Suprapubic skin (tissue), 4 donors: ENCODE measurements at regions not wholly inside any gene's neighbourhood (a gene's known extent, or its start where the extent isn't known, plus 50 kb on each side); places are given as distances from the start of the nearest gene placed in this dataset.
"Not testable (repeated sequence)": the region's sequence is repeated elsewhere in the genome, so short reads cannot be mapped to it uniquely, and the experiment has no call there.

Source experiments
- DNase-seq, 2 donors: peaks; one replicate each; pipeline ENCODE4 v3.0.0-alpha.2; 2019; ENCODE audit warnings: low spot score in 2 of 2
- H3K27ac ChIP-seq: fragments of 200-600 bp; sonication (generic); one replicate; pipeline ENCODE4 v1.5.1; 2019
- H3K27me3 ChIP-seq: fragments of 200-600 bp; sonication (generic); one replicate; pipeline ENCODE4 v1.5.1; 2019
- H3K36me3 ChIP-seq: fragments of 200-600 bp; sonication (generic); one replicate; pipeline ENCODE4 v1.5.1; 2019
- H3K4me1 ChIP-seq: fragments of 200-600 bp; sonication (generic); one replicate; pipeline ENCODE4 v1.5.1; 2019
- H3K4me3 ChIP-seq: fragments of 200-600 bp; sonication (generic); one replicate; pipeline ENCODE4 v1.5.1; 2019; ENCODE audit warnings: mild to moderate bottlenecking
- H3K9me3 ChIP-seq: fragments of 200-600 bp; sonication (generic); one replicate; pipeline ENCODE4 v1.5.1; 2019
- CTCF ChIP-seq, 2 donors: fragments of 200-600 bp in 1 of 2; fragments of 450-650 bp in 1 of 2; sonication (generic) in 1 of 2; IDR thresholded peaks; one replicate each; pipeline ENCODE4 v1.5.1; 2016 to 2019; ENCODE audit warnings: antibody characterized with exemption in 2 of 2, mild to moderate bottlenecking in 1 of 2, moderate library complexity in 1 of 2
- EP300 ChIP-seq: sonication (generic); formaldehyde crosslinking; IDR thresholded peaks from one replicate; pipeline ENCODE4 v1.6.1; 2017; ENCODE audit warnings: antibody characterized with exemption
- POLR2A ChIP-seq, 2 donors: fragments of 450-650 bp; IDR thresholded peaks; one replicate each; pipeline ENCODE4 v1.6.1; 2017; ENCODE audit warnings: antibody characterized with exemption in 2 of 2, mild to moderate bottlenecking in 2 of 2, moderate library complexity in 2 of 2
- POLR2AphosphoS5 ChIP-seq, 3 donors: sonication (generic); formaldehyde crosslinking; IDR thresholded peaks; one replicate each; pipeline ENCODE4 v1.6.1; 2017; ENCODE audit warnings: antibody characterized with exemption in 3 of 3
- WGBS: methylation state at CpG from one replicate; pipeline ENCODE4 v1.1.5; 2018; 5-methylcytosine and 5-hydroxymethylcytosine counted together

GRCh38 chr5:144594919-144595318 lies 424.2 kb downstream of the KCTD16 start:
- no peak overlapping the region for H3K27ac ChIP-seq
- 90% methylated on average over 19 of the region's 25 CpGs for WGBS
- H3K36me3 ChIP-seq, result no peaks in the 10 kb centered on the region
- peaks cover 8% of the 10 kb centered on the region for H3K27me3 ChIP-seq
- H3K9me3 ChIP-seq, result no peaks in the 10 kb centered on the region
- no peak for TF ChIP-seq EP300
- TF ChIP-seq POLR2AphosphoS5 (IDR thresholded peaks at IDR 0.05), result no peak
- no peak for TF ChIP-seq CTCF (IDR thresholded peaks at IDR 0.05)
- TF ChIP-seq POLR2A (IDR thresholded peaks at IDR 0.05), result no peak
- H3K4me1 ChIP-seq, result peaks cover 5% of the 10 kb centered on the region
- no peak overlapping the region for H3K4me3 ChIP-seq
- no peak for DNase-seq

- not testable (repeated sequence) for H3K4me1 ChIP-seq, H3K27ac ChIP-seq, H3K4me3 ChIP-seq, H3K9me3 ChIP-seq, DNase-seq, H3K27me3 ChIP-seq, H3K36me3 ChIP-seq
- 62% methylated on average over 3 of the region's 4 CpGs for WGBS
These were observed 423.6 kb downstream of the KCTD16 start for GRCh38 chr5:144594234-144594633.

DNA sequence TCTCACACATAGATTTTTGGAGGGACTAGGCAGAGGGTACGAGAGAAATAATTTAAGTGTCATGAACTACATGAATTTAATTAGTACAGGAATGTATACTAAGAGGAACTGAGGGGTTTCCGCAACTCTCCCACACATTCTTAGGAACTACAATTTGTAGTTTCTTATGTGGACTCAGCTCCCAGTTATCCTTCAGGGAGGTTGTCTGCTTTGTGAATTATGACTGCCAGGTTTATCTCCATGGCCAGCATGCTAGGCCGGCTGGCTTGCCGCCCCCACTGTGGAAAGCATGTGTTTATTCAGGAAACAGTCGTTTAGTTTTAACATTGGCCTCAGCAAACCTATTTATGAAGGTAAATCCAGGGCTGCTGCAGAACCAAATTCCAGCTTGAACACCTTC lies 415.0 kb downstream of the KCTD16 start:
- TF ChIP-seq POLR2A (IDR thresholded peaks at IDR 0.05), result no peak
- TF ChIP-seq CTCF (IDR thresholded peaks at IDR 0.05), result no peak
- no peak for TF ChIP-seq POLR2AphosphoS5 (IDR thresholded peaks at IDR 0.05)
- TF ChIP-seq EP300, result no peak
- Histone ChIP-seq H3K36me3 (no peaks in the 10 kb centered on the region), H3K27me3 (no peaks in the 10 kb centered on the region), H3K4me1 (no peaks in the 10 kb centered on the region), H3K4me3 (no peak overlapping the region), H3K27ac (no peak overlapping the region), H3K9me3 (no peaks in the 10 kb centered on the region)
- no peak for DNase-seq
- WGBS, result 48% methylated on average over 5 of the region's 5 CpGs

DNA sequence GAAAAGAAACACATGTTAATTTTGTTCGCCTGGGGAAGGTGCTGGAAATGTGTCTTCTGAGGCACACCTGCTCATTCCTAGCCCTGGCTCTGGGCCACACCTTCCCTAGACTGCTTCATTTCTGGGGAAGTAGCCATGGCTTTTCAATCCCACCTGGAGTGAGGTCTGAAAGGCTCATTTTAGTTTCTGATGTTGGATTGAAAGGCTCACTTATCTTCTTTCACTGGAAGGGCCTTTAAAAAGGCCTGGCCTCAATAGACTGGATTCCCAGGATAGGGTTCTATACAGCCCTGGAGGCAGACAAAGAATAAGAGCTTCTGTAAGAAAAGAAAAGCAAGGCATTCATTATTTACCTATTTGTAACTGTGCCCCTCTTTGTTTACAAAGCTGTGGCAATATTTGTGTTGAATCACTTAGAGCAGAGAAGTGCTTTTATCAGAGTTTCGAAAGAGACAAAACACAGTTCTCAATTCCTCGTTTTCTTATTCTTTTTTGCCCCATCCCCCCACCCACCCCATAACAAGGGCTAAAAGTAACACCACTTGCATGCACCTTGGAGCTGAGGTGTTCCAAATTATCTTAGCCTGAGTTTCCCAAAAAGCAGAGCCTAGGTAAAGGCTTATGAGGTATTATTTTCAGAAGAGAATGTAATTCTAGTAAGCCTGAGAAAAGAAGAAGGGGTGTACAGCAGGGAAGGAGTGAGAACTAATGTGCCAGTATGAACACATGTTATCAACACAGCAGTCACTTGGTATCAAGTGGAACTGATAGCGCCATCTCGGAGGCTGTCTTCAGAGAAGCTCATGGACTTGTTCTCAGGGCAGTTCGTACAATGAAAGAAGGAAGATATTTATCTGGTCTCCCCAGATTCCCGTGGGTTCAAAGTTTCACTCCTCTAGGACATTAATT lies 413.1 kb downstream of the KCTD16 start:
- WGBS, result 85% methylated on average over 7 of the region's 7 CpGs
- H3K4me3 ChIP-seq, result no peak overlapping the region
- TF ChIP-seq CTCF (IDR thresholded peaks at IDR 0.05), result no peak

DNA sequence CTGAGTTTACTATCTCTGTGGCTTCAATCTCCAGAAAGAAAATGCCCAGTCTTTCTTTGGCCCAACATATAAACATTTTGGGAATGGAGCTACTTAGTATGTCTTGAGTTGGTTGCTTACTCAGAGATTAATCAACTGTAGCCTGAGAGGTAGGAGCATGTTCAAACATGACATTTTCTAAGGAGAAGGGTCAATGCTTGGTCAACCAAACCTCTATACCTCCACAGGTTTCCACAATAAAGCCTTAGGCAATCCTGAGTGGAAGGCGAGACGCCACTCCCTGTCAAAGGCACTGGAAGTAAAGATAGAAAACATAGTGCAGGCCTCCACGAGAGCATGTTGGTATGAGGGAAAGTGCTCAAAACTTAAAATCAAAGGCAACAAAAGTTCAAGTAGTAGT lies 411.4 kb downstream of the KCTD16 start:
- Histone ChIP-seq H3K4me1 (no peaks in the 10 kb centered on the region), H3K27ac (no peak overlapping the region), H3K4me3 (no peak overlapping the region), H3K36me3 (no peaks in the 10 kb centered on the region), H3K9me3 (no peaks in the 10 kb centered on the region), H3K27me3 (no peaks in the 10 kb centered on the region)
- DNase-seq, result no peak
- WGBS, result 73% methylated on average over 3 of the region's 3 CpGs
- no peak for TF ChIP-seq POLR2AphosphoS5 (IDR thresholded peaks at IDR 0.05)
- no peak for TF ChIP-seq POLR2A (IDR thresholded peaks at IDR 0.05)
- no peak for TF ChIP-seq EP300
- TF ChIP-seq CTCF (IDR thresholded peaks at IDR 0.05), result no peak

More for the DNA sequence above, 413.1 kb downstream of the KCTD16 start:
- no peaks in the 10 kb centered on the region for H3K9me3 ChIP-seq
- no peaks in the 10 kb centered on the region for H3K4me1 ChIP-seq
- H3K27me3 ChIP-seq, result no peaks in the 10 kb centered on the region
- no peak for DNase-seq
- H3K36me3 ChIP-seq, result no peaks in the 10 kb centered on the region
- no peak overlapping the region for H3K27ac ChIP-seq

DNA sequence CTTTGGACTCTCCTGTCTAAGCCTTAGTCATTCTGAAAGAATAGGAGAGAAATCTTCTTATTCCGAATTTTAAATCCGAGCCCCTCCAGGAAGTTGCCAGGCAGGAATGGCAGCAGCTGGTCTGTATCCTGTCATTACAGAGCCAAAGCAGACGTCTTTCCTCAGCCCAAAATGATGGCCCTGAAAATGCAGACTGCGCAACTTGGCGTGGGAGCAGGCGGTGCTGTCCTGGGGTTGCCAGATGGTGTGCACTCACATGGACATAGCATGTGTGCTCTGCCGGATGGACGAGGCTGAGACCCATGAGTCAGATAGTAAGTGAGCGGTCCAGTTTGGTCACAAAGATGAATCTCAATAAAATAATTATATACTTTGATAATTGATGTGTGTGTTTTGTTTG lies 410.4 kb downstream of the KCTD16 start:
- no peaks in the 10 kb centered on the region for H3K9me3 ChIP-seq
- DNase-seq, result no peak
- no peaks in the 10 kb centered on the region for H3K27me3 ChIP-seq
- H3K27ac ChIP-seq, result no peak overlapping the region
- TF ChIP-seq POLR2AphosphoS5 (IDR thresholded peaks at IDR 0.05) (no peak), EP300 (no peak), CTCF (IDR thresholded peaks at IDR 0.05) (no peak), POLR2A (IDR thresholded peaks at IDR 0.05) (no peak)
- H3K36me3 ChIP-seq, result no peaks in the 10 kb centered on the region
- no peak overlapping the region for H3K4me3 ChIP-seq
- 68% methylated on average over 5 of the region's 9 CpGs for WGBS
- H3K4me1 ChIP-seq, result no peaks in the 10 kb centered on the region
